ENCODE measurements at regions not wholly inside any gene's neighbourhood (a gene's known extent, or its start where the extent isn't known, plus 50 kb on each side); places are given as distances from the start of the nearest gene placed in this dataset.

GRCh38 chr5:119896826-119897536 lies 267.6 kb downstream of the FAM170A start:
- no peaks in the 10 kb centered on the region for H3K9me3 ChIP-seq (ENCODE audit: control insufficient read depth, insufficient read depth, low read length)
- H3K4me1 ChIP-seq (ENCODE audit: control insufficient read depth, insufficient read depth, low read length), result no peaks in the 10 kb centered on the region
- no peak overlapping the region for H3K56ac ChIP-seq (ENCODE audit: extremely low read depth, insufficient read depth, low read length)
- H4K91ac ChIP-seq (ENCODE audit: insufficient read depth, low read depth, low read length), result no peak overlapping the region
- POLR2A ChIA-PET (ENCODE audit: unreplicated experiment), result no interaction called here
- in situ Hi-C loops (cut with MboI; ENCODE audit: low sequenced_read_pairs) (no loop called here), intact Hi-C loops (cut with micrococcal nuclease) (no loop called here), dilution Hi-C loops (cut with HindIII; ENCODE audit: low sequenced_read_pairs, unreplicated experiment) (no loop called here)
- H2AFZ ChIP-seq (replicated peaks; ENCODE audit: low read length, poor library complexity), result no peak overlapping the region
- no peak overlapping the region for H2BK120ac ChIP-seq (ENCODE audit: low read depth, low read length)
- H4K5ac ChIP-seq (ENCODE audit: low read depth, low read length), result no peak overlapping the region
- DNase-seq (no peak), ATAC-seq (ENCODE audit: low read depth) (no peak)
- H3K14ac ChIP-seq (replicated peaks; ENCODE audit: low read depth, low read length), result no peak overlapping the region
- no CpG with 5 or more reads among the region's 2 CpGs for WGBS, 2 experiments (ENCODE audit: extremely low coverage in 2 of 2, insufficient read length in 1 of 2)
- no peak overlapping the region for H2AK5ac ChIP-seq (ENCODE audit: low read depth, low read length)
- no peak overlapping the region for H3K4me2 ChIP-seq (ENCODE audit: low read depth, low read length)
- H3K18ac ChIP-seq (ENCODE audit: low read depth, low read length), result no peak overlapping the region
- no peaks in the 10 kb centered on the region for H3K79me1 ChIP-seq (ENCODE audit: low read depth in 1 of 2, low read length in 2 of 2)
- H3K27me3 ChIP-seq (ENCODE audit: control insufficient read depth, insufficient read depth, low read length), result no peaks in the 10 kb centered on the region
- no peak overlapping the region for H3K4ac ChIP-seq (ENCODE audit: low read depth, low read length)
- H3K27ac ChIP-seq (ENCODE audit: insufficient read depth, low read length), result no peak overlapping the region
- H2AK9ac ChIP-seq (replicated peaks; ENCODE audit: low read depth, low read length, poor library complexity), result no peak overlapping the region
- H2BK5ac ChIP-seq (ENCODE audit: low read depth, low read length, poor library complexity, severe bottlenecking), result no peak overlapping the region
- no peak overlapping the region for H3K9ac ChIP-seq (ENCODE audit: low read depth, low read length)
- no peak overlapping the region for H2BK15ac ChIP-seq (ENCODE audit: low read depth, low read length)
- no peak overlapping the region for H4K8ac ChIP-seq (ENCODE audit: low read depth in 2 of 2, low read length in 2 of 2)
- no peak overlapping the region for H2BK20ac ChIP-seq (ENCODE audit: low read depth, low read length)
- H3K4me3 ChIP-seq (ENCODE audit: insufficient read depth, low read depth, low read length), result no peak overlapping the region
- TF ChIP-seq FOS (IDR thresholded peaks at IDR 0.05; ENCODE audit: low read depth, low read length) (no peak), CEBPB (IDR thresholded peaks at IDR 0.05; ENCODE audit: low read depth, low read length) (no peak), RCOR1 (IDR thresholded peaks at IDR 0.05; ENCODE audit: insufficient replicate concordance, low read length) (no peak), MXI1 (IDR thresholded peaks at IDR 0.05; ENCODE audit: borderline replicate concordance, low read depth, low read length) (no peak)
- H3K36me3 ChIP-seq (ENCODE audit: control insufficient read depth, insufficient read depth, low read length), result no peaks in the 10 kb centered on the region
- CTCF ChIA-PET, result interaction anchor here (0.5 to 0.8 kb wide), 3 partner anchors 21 to 697 kb away, joined by 3 to 5 read pairs (median 3); no protein-coding TSS in a partner anchor
- no TSS peak for BruUV-seq (replicated peaks)
- H4K20me1 ChIP-seq (ENCODE audit: insufficient read depth, low read length), result no peaks in the 10 kb centered on the region
- H3K9me1 ChIP-seq (ENCODE audit: insufficient read depth, low read length), result no peaks in the 10 kb centered on the region
- no peak overlapping the region for H3K23ac ChIP-seq (ENCODE audit: low read depth, low read length)
